Body of pancreas (tissue), 4 donors: ENCODE measurements at regions not wholly inside any gene's neighbourhood (a gene's known extent, or its start where the extent isn't known, plus 50 kb on each side); places are given as distances from the start of the nearest gene placed in this dataset.
A peak's percentile ranks its signal among the peaks of the same experiment; 100 is the strongest.

Experiments used
- ATAC-seq: fragments of 150-250 bp; one replicate; pipeline ENCODE4 v1.9.1; 2016
- DNase-seq, 4 donors: peaks; one replicate each; pipeline ENCODE4 v3.0.0-alpha.2; 2019
- H3K27ac ChIP-seq, 4 donors: fragments of 200-600 bp; sonication (generic); 1 replicate in 3 of 4; 2 replicates in 1 of 4; pipeline versions ENCODE4 v1.5.1 to v1.6.1; 2016 to 2019; ENCODE audit warnings: mild to moderate bottlenecking in 1 of 4, mixed read lengths in 1 of 4, moderate library complexity in 1 of 4
- H3K27me3 ChIP-seq, 2 donors: fragments of 200-600 bp; sonication (generic); one replicate each; pipeline ENCODE4 v1.6.0; 2016; ENCODE audit warnings: mild to moderate bottlenecking in 1 of 2
- H3K36me3 ChIP-seq, 2 donors: fragments of 200-600 bp; sonication (generic); replicated peaks in 1 of 2; 2 replicates each; pipeline ENCODE4 v1.5.1; 2016; ENCODE audit warnings: low read depth in 2 of 2; ENCODE audit not compliant: insufficient read depth in 1 of 2
- H3K4me1 ChIP-seq: fragments of 200-600 bp; sonication (generic); one replicate; pipeline ENCODE4 v1.6.0; 2016
- H3K4me3 ChIP-seq, 2 donors: fragments of 200-600 bp; sonication (generic); 1 replicate in 1 of 2; 2 replicates in 1 of 2; pipeline ENCODE4 v1.5.1; 2016 to 2019
- H3K9me3 ChIP-seq, 3 donors: fragments of 200-600 bp; sonication (generic); 1 replicate in 2 of 3; 2 replicates in 1 of 3; pipeline ENCODE4 v1.5.1; 2016
- CTCF ChIP-seq, 7 experiments: fragments of 450-650 bp in 4 of 7; fragments of 200-600 bp in 3 of 7; sonication (generic) in 3 of 7; IDR thresholded peaks; one replicate each; pipeline ENCODE4 v1.5.1; 2016 to 2019; ENCODE audit warnings: antibody characterized with exemption in 7 of 7
- POLR2A ChIP-seq, 3 donors: fragments of 450-650 bp; IDR thresholded peaks; one replicate each; pipeline ENCODE4 v1.6.1; 2016; ENCODE audit warnings: antibody characterized with exemption in 3 of 3, mild to moderate bottlenecking in 2 of 3
- WGBS, 2 donors: methylation state at CpG; one replicate each; pipeline ENCODE4 v1.1.5; 2017; 5-methylcytosine and 5-hydroxymethylcytosine counted together
- intact Hi-C: fragments of 100-400 bp; cut with DNase I; formaldehyde crosslinking; loops from one replicate; pipeline ENCODE4 v1.15.1; 2023

DNA sequence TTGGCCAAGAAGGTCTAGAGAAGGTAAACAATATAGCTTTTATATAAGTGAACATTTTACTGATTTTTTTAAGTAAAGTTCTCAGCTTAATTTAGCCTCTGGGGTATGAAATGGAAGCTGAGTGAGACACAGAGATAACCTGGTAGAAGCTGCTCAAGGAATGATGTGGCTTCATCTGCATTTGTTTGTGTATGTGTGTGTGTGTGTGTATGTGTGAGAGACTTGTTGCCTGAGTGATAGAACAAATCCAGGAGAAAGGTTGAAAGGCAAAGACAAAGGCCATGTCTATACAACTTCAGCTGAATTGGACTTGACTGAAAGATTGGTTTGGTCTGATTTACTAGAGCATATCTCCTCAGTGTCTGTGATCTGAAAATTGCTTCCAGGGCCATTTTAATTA is 63.6 kb downstream of the PCDH7 start:
- H3K27me3 ChIP-seq, result no peaks in the 10 kb centered on the region
- H3K4me1 ChIP-seq, result no peaks in the 10 kb centered on the region
- no peaks in the 10 kb centered on the region for H3K9me3 ChIP-seq
- DNase-seq (no peak), ATAC-seq (no peak)
- no peak overlapping the region for H3K27ac ChIP-seq
- intact Hi-C loops, result no loop called here
- no peak overlapping the region for H3K4me3 ChIP-seq
- TF ChIP-seq POLR2A (IDR thresholded peaks at IDR 0.05) (no peak), CTCF (IDR thresholded peaks at IDR 0.05) (no peak)
- no peaks in the 10 kb centered on the region for H3K36me3 ChIP-seq

DNA sequence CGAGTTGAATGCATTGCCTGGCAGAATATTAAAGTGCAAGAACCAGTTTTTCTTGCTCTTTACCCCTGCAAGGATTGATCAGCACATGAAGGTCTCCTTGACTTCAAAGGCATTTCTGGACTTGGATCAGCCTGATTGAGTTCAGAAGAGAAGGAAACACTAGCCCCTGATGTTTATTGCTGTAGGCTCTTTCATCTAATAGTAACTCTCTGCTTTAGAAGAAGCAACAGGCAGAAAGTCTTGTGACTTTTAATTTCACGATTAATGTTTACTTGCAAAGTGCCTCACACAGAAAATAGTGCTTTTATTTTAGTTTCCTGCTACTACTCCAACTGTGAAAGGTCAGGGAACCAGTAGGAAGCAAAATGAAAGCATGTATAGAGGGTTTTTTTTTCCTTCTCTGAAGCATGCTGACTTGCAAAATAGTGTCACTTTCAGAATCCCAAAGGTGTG is 69.1 kb downstream of the PCDH7 start:
- no peak overlapping the region for H3K27ac ChIP-seq
- H3K4me1 ChIP-seq, result no peaks in the 10 kb centered on the region
- no peaks in the 10 kb centered on the region for H3K27me3 ChIP-seq
- intact Hi-C loops, result no loop called here
- TF ChIP-seq CTCF (IDR thresholded peaks at IDR 0.05) (no peak), POLR2A (IDR thresholded peaks at IDR 0.05) (no peak)
- no peak for DNase-seq
- H3K9me3 ChIP-seq, result no peaks in the 10 kb centered on the region
- peak; percentile 38 for ATAC-seq
- no peaks in the 10 kb centered on the region for H3K36me3 ChIP-seq
- WGBS, 2 donors, result 4 to 10% methylated on average over 2 of the region's 2 CpGs
- H3K4me3 ChIP-seq, result no peak overlapping the region

GRCh38 chr4:30790123-30790522 is 70.0 kb downstream of the PCDH7 start:
- no peak for DNase-seq
- WGBS, 2 donors, result 81 to 85% methylated on average over 1 of the region's 1 CpG
- H3K4me3 ChIP-seq, result no peak overlapping the region
- no peaks in the 10 kb centered on the region for H3K36me3 ChIP-seq
- H3K4me1 ChIP-seq, result no peaks in the 10 kb centered on the region
- no peaks in the 10 kb centered on the region for H3K27me3 ChIP-seq
- intact Hi-C loops, result no loop called here
- no peaks in the 10 kb centered on the region for H3K9me3 ChIP-seq
- no peak overlapping the region for H3K27ac ChIP-seq
- no peak for ATAC-seq
- TF ChIP-seq CTCF (IDR thresholded peaks at IDR 0.05) (no peak), POLR2A (IDR thresholded peaks at IDR 0.05) (no peak)

DNA sequence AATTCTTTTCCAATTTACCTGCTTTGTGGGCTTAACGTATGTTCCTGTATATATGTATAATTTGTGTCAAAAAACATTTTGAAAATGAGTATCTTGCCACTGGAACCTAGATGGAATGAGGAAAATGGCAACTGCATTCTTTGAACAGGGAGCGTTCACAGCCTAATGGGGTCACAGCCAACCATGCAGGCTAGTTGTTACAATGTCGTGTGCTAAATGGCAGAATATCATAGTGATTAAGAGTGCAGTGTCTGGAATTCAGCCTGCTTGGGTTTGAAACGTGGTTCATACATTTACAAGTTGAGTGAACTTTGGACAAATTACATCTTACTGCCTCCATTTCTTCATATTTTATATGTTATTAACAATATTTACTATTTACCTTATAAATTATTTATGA is 70.8 kb downstream of the PCDH7 start:
- 64 to 81% methylated on average over 4 of the region's 4 CpGs for WGBS, 2 donors
- Histone ChIP-seq H3K9me3 (no peaks in the 10 kb centered on the region), H3K4me1 (no peaks in the 10 kb centered on the region), H3K4me3 (no peak overlapping the region), H3K36me3 (no peaks in the 10 kb centered on the region), H3K27me3 (no peaks in the 10 kb centered on the region), H3K27ac (no peak overlapping the region)
- ATAC-seq, result no peak
- TF ChIP-seq POLR2A (IDR thresholded peaks at IDR 0.05) (no peak), CTCF (IDR thresholded peaks at IDR 0.05) (no peak)
- intact Hi-C loops, result no loop called here
- no peak for DNase-seq

- ATAC-seq (no peak), DNase-seq (no peak)
- H3K27ac ChIP-seq, result no peak overlapping the region
- no peaks in the 10 kb centered on the region for H3K36me3 ChIP-seq
- TF ChIP-seq CTCF (IDR thresholded peaks at IDR 0.05) (no peak), POLR2A (IDR thresholded peaks at IDR 0.05) (no peak)
- H3K9me3 ChIP-seq, result no peaks in the 10 kb centered on the region
- no peaks in the 10 kb centered on the region for H3K27me3 ChIP-seq
- no peaks in the 10 kb centered on the region for H3K4me1 ChIP-seq
- 68 to 73% methylated on average over 3 of the region's 3 CpGs for WGBS, 2 donors
- intact Hi-C loops, result no loop called here
- H3K4me3 ChIP-seq, result no peak overlapping the region
Measured at GRCh38 chr4:30792601-30793000, 72.4 kb downstream of the PCDH7 start.
